Spleen (tissue), 7 donors: ENCODE measurements at regions not wholly inside any gene's neighbourhood (a gene's known extent, or its start where the extent isn't known, plus 50 kb on each side); places are given as distances from the start of the nearest gene placed in this dataset.

Source experiments
- POLR2AphosphoS5 ChIP-seq, 3 donors: sonication (generic); formaldehyde crosslinking; IDR thresholded peaks; one replicate each; pipeline ENCODE4 v1.5.1; 2017; ENCODE audit warnings: antibody characterized with exemption in 3 of 3
- TF ChIP-seq, protein P1 (sequence below), 11 experiments: fragments of 200-600 bp in 7 of 11; fragments of 450-650 bp in 4 of 11; sonication (generic) in 4 of 11; IDR thresholded peaks in 8 of 11; conservative IDR thresholded peaks in 3 of 11; 1 replicate in 7 of 11; 2 replicates in 4 of 11; pipeline versions ENCODE4 v1.4.0 to v1.8.0; 2016 to 2021; ENCODE audit warnings: antibody characterized with exemption in 11 of 11, inconsistent platforms in 4 of 11, mild to moderate bottlenecking in 1 of 11
- donor health status: DM: no; HTN: no; CAD: no; lungs with moderate emphysema.
- donor health status: DM: no; HTN: no; CAD: no.
- donor health status: DM: no; HTN: no; CAD: no.

DNA sequence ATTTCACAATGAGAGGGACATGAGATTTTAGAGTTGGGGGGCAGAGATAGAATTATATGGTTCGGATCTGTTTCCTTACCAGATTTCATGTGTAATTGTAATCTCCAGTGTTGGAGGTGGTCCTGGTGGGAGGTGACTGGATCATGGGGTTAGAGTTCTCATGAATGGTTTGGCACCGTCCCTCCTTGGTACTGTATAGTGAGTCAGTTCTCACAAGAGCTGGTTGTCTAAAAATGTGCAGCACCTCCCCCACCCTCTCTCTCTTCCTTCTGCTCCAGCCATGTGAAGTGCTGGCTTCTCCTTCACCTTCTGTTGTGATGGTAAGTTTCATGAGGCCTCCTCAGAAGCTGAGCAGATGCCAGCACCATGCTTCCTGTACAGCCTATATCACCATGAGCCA is 138.1 kb downstream of the SCG2 start:
- TF ChIP-seq, protein P1, sequence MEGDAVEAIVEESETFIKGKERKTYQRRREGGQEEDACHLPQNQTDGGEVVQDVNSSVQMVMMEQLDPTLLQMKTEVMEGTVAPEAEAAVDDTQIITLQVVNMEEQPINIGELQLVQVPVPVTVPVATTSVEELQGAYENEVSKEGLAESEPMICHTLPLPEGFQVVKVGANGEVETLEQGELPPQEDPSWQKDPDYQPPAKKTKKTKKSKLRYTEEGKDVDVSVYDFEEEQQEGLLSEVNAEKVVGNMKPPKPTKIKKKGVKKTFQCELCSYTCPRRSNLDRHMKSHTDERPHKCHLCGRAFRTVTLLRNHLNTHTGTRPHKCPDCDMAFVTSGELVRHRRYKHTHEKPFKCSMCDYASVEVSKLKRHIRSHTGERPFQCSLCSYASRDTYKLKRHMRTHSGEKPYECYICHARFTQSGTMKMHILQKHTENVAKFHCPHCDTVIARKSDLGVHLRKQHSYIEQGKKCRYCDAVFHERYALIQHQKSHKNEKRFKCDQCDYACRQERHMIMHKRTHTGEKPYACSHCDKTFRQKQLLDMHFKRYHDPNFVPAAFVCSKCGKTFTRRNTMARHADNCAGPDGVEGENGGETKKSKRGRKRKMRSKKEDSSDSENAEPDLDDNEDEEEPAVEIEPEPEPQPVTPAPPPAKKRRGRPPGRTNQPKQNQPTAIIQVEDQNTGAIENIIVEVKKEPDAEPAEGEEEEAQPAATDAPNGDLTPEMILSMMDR (IDR thresholded peaks at IDR 0.05 in 8 of 11, conservative IDR thresholded peaks at IDR 0.05 in 3 of 11): no peak
- no peak for TF ChIP-seq POLR2AphosphoS5 (IDR thresholded peaks at IDR 0.05)
